ENCODE measurements at regions not wholly inside any gene's neighbourhood (a gene's known extent, or its start where the extent isn't known, plus 50 kb on each side); places are given as distances from the start of the nearest gene placed in this dataset.

DNA sequence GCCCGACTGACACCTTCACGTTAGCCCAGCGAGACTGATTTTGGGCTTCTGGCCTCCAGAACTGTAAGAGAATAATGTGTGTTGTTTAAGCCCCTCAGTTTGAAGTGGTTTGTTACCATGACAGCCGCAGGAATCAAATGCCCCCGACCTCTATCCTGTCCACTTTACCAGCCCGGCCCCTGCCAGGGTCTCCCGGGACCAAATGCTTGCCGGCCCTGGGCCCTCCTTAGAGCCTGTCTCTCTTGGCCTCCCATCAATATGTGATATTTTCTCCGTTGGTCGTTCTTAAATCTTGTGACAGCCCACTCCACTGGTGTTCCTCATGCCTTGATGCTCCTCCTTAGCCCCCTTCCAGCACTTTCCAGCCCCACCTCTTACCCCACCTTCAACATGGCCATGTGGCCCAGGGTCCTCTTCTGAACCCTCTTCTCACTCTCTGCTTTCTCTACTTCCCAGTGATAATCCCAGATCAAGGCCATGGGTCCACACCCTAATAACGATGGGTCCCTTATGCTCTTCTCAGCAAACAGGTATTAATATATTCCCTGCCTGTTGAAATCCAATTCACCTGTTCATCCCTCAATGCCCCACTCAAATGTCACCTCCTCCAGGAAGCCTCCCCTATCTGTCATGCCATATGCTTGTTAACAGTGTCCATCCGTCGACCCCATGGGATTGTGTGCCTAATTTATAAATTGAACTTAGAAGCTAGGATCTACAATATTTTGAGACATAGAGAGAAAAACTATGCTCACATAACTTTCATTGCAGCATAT is 192.8 kb downstream of the ZFP36L2 start:
- TF ChIP-seq, protein P1, sequence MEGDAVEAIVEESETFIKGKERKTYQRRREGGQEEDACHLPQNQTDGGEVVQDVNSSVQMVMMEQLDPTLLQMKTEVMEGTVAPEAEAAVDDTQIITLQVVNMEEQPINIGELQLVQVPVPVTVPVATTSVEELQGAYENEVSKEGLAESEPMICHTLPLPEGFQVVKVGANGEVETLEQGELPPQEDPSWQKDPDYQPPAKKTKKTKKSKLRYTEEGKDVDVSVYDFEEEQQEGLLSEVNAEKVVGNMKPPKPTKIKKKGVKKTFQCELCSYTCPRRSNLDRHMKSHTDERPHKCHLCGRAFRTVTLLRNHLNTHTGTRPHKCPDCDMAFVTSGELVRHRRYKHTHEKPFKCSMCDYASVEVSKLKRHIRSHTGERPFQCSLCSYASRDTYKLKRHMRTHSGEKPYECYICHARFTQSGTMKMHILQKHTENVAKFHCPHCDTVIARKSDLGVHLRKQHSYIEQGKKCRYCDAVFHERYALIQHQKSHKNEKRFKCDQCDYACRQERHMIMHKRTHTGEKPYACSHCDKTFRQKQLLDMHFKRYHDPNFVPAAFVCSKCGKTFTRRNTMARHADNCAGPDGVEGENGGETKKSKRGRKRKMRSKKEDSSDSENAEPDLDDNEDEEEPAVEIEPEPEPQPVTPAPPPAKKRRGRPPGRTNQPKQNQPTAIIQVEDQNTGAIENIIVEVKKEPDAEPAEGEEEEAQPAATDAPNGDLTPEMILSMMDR (optimal IDR thresholded peaks at IDR 0.05 in 1 of 3, IDR thresholded peaks at IDR 0.05 in 1 of 3, conservative IDR thresholded peaks at IDR 0.05 in 1 of 3; ENCODE audit: extremely low read depth in 1 of 3, insufficient read depth in 2 of 3, low read length in 3 of 3): no peak
- no peak for TF ChIP-seq EZH2 (IDR thresholded peaks at IDR 0.05; ENCODE audit: low read length)

Measured in keratinocyte (primary cell).